HG03039 (cell line): ENCODE measurements at regions not wholly inside any gene's neighbourhood (a gene's known extent, or its start where the extent isn't known, plus 50 kb on each side); places are given as distances from the start of the nearest gene placed in this dataset.
A peak's percentile ranks its signal among the peaks of the same experiment; 100 is the strongest.
"Not testable (repeated sequence)": the region's sequence is repeated elsewhere in the genome, so short reads cannot be mapped to it uniquely, and the experiment has no call there.

Experiments
- ATAC-seq: cut with Tn5 transposase; IDR thresholded peaks from one replicate; pipeline ENCODE4 v1.9.1; 2021; ENCODE audit warnings: mild to moderate bottlenecking, moderate library complexity; ENCODE audit not compliant: unreplicated experiment

DNA sequence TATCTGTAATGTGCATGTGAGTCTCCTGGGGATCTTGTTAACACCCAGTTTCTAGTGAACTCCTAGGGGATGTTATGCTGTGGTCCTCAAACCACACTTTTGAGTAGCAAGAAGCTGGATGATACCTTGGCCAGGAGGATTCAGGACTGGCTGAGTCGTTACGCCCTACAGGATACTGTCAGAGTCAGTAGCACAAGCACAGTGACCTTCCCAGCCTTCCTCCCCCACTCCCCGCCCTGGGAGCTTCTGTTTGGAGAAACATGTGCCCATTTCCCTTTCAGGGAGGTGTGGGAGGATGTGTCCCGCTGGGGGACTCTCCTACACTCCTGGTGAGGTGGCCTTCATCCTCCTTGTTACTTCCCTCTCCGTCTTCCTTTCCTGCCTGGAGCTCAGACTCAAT, 76.4 kb upstream of the TRPM1 start:
- no peak for ATAC-seq

DNA sequence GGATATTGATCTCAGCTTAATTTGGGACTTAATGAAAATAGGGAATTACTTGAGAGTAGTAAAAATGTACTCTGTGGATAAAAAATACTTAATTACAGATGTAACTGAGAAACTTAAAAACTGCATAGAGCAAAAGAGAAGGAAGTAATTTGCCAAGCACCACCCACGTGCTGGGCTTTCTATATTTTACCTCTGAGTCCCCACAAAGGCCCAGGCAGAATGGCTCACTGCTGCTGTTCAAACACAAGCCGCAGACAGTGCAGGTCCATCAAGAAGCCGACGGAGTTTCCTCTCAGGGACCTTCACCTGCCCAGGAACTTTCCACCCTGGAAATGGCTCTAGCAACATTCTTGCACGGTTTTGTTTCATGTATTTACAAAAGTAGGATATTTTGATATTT, 77.2 kb upstream of the TRPM1 start:
- no peak for ATAC-seq

DNA sequence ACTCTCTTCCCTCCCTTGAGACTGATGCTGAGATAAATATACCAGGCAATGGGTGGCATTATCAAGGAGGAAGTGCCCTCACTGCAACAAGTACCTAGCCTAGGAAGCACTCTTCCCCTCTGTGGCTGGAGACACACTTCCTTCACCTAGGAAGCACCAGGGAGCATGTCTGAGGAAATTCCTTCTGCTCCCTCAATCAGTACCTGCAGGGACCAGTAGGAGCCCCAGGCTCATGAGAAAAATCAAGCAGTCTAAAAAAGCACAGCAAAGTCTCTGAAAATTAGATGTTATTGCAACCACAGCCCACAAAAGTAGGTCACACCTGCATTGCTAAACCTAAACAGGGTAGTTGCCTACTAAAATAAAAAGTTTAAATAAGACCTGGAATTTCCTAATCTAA, 78.2 kb upstream of the TRPM1 start:
- no peak for ATAC-seq

DNA sequence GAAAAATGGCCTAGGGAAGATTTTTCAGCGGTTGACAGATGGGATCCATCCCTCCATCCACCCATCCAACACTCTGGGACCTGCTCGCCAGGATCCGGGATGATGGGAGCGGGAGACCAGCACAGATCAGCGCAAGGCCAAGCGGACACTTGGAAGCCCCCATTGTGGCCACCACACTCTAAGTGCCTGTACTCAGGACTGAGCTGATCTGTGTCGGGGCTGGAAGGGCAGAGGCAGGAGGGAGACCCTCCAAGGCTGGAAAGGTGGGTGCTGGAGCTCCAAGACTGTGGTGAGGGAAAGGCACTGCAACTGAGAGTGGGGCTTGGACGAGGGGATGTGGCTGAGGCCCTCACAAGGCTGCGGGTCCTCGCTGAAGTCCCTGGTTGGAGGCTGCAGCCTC, 91.8 kb upstream of the TRPM1 start:
- no peak for ATAC-seq

DNA sequence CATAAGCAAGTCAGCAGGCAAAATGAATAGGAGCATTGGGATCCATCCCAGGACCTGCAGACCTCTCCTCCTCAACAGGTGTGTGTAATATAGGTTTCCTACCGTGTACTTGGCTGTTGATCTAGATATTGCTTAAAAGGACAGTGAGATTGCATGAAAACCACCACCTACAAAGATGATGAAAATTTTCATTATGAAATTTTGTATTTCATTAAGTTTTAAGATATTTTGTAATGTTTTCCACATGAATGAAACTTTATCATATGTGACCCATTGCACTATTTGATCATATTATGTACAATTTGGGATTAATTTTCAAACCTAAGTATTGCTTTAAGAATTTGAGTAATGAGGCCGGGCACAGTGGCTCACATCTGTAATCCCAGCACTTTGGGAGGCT, 94.3 kb upstream of the TRPM1 start:
- no peak for ATAC-seq

DNA sequence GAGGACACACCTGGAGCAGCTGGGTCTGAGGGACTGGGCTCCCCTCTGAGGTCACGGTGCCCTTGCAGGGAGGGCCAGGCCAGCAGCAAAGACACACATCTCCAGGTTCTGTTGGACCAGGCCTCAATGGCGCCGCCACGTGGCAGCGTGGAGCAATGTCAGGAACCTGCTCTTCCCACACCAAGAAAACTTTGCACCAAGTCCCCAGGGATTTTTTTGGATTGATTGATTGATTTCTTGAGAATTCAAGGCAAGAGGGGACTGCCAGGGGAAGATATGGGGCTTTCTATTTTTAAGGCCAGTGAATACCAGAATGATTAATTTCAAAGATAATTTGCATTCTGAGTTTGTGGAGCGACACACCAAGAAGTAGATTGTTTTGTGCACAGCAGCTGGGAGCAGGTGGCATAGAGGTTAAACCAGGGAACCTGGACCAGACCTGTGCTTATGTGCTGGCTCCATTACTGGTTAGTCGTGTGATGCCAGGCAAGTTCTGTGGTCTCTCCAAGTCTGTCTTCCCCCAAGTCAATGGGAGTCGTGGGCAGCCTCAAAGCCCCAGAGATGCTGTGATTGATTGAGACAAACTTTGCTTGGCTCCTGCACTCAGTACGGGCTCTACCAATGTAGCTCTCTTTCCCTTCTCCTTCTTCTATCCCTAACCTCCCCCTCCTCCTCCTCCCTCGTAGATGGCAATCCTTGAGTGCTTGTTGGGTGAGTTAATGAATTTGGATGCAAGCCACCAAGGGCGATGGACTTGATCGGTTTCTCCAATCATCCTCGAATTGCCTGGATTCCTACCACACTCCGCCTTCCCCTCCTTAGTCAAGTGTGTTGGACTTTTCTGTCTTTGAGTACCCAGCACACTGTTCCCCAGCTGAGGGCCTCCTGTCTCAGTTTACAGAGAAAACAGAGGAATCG, 96.2 kb upstream of the TRPM1 start:
- ATAC-seq = no peak

DNA sequence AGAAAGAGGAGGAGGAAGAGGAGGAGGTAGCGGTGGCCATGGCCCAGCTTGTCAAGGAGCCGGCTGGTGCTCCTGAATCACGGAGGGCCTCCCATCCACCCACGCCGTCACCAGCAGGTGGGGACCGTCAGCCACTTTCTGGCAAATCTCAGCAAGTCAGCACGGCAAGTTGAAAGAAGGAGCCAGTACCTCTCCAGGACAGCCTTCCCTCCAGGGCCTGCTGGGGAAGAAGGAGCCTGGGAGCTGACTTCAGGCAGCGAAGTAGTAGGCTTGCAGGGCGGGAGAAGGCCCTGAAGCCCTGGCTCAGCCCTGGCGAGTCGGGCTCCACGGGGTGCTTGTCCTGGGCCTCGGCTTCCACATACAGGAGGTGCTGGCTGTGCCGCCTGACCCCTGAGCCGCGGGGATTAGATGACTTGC, 99.2 kb upstream of the TRPM1 start:
- ATAC-seq = no peak

DNA sequence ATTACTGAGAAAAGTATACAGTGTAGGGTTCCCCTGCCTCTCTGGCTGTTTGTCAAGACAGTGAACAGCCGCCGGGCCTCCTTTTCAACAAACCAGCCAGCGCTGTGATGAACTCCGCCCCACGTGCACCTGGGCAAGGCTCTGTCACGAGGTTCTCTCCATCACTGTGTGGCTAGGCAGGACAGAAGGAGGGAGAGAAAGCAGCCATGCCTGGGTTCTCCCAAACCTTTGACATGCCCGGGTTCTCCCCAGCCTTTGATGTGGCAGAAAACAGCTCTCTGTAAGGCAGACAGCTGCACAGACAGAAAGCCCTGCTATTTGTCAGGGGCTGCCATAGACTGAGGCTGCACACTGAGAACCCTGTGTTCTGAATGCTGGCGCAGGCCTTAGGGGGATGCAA, 101.4 kb upstream of the TRPM1 start:
- ATAC-seq = no peak

DNA sequence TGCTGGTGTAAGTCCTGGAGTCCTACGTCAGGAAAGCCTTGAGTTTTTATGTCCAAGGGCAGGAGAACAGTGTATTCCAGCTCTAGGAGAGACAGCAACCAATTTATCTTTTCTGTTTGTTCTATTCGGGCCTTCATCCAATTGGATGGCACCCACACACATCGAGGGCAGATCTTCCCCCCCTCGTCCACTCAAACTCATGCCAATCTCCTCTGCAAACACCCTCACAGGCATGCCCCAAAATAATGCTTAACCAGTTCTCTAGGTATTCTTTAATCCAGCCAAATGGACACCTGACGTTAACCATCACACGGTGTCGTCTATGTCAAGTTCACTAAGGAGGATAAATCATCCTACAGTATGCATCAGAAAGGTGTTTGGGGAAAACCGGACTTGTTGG, 102.5 kb upstream of the TRPM1 start:
- no peak for ATAC-seq

DNA sequence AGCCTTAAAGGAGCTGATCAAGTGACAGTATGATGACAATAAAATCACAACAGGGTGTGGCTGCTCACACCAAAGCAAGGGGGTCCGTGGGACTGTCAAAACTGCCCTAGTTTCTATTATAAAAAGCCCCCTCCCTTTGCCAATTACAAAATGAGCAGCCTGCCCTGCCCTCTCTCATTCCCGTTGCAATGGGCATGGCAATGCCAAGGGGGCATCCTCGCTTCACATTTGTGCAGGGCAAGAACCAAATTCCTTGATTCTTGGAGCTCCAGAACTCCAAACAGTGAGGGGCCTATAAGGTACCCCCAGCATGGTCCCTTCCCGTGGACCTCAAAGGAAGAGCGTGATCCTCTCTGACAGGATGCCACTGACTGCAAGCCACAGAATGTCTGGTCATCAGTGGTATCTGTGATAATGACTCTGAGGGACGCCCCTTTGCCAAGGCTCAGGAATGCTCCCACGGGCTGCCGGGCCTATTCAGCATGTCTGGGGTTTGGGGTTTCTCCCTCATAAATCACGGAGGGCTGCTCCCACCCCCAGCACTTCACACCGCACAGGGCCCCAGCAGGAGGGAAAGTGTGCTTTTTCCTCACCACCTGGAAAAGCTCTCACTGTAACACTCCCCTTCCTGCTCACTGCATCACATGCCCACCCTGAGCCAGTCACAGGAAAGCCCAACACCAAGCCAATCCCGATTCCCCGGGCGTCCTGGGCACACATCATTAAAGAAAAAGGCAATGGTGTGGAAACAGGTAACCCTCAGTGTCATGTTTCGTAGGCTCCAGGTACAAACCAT, 105.1 kb upstream of the TRPM1 start:
- ATAC-seq = no peak

DNA sequence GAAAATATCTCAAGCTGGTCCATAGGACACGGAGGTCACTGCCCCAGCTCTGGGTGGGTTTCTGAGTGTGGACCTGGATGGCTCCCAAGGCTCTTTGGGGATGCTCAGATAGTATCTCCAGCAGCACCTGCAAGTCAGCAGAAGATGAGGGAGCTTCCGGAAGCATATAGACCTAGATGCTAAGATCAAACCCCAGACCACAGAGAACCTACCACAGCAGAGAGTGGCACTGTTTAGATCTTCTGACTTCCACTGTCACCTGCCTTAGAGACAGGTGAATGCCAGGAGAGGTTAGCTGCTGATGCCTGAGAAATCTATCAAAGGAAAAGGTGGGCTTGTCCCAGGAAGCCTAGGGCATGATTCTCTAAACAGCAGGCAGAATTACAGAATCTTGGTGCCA, 105.7 kb upstream of the TRPM1 start:
- no peak for ATAC-seq

DNA sequence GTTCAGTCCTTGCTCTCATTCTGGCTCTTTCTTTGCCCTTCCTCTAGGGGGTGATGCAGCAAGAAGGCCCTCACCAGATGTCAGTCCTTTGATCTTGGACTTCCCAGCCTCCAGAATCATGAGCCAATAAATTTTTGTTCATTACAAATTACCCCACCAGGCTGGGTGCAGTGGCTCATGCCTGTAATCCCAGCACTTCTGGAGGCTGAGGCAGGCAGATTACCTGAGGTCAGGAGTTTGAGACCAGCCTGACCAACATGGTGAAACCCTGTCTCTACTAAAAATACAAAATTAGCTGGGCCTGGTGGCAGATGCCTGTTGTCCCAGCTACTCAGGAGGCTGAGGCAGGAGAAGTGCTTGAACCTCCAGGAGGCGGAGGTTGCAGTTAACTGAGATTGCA, 106.3 kb upstream of the TRPM1 start:
- ATAC-seq = not testable (repeated sequence)

DNA sequence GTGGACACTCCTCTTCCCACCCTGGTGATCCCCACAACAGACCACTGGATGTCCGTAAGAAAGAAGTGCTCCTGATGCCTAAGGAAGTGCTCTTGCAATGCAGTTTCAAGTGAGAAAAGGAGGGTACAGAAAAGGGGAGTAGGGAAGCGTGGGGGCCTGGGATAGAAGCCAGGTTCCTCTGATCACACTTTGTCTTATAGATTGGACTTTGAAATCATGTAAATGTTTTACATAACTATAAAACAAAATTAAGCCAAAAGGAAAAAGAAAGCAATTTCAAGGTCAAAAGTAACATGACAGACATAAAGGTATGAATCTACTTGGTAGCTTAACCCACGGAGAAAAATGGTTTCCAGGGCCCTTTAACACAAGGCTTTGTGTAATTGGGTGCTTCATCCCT, 107.3 kb upstream of the TRPM1 start:
- ATAC-seq = no peak

DNA sequence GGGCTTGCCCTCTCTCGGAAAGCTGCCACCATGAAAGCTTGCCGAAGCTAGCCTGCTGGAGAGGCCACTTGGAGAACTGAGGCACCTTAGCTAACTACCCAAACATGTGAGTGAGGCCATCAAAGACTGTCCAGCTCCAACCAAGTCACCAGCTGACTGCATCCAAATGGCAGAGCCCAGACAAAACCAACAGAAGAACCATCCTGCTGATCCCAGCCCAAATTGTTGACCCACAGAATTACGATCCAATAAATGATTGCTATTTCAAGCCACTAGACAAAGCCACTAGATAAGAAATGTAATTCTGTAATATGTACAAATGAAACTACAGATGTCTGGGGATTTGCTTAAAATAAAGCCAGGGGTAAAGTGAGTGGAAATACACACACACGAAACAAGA, 109.8 kb upstream of the TRPM1 start:
- no peak for ATAC-seq

DNA sequence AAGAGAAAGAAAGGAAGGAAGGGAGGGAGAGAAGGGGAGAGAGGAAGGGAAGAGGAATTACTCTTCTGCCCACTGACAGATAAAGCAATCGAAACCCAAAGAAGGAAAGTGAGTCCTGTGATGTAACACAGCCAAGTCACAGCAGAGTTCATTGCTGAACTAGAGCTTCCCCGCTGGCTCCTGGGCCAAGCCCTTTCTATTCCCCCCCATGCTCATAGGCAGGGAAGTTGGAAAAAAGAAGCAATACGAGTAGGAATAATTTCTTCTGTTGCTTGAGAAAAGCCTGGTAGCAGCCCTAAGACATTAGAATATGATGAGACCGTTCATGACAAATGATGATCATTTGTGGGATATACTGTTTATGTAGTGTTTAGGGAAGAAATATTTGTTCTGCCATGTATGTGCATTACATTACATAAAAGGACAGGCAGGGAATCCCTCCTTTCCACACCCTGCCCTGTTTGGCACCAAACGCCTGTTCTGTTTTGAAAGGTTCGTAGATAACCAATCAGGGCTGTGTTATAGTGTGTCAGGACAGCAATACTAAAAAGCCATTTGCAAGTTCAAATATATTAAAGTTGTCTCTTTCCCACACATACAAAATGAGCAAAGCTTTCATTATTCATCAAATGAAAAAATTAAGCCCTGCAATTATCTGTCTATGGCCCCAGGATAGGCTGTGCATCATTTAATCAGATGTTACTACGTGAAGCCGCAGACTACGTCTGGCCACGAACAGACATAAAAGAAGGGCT, 111.0 kb upstream of the TRPM1 start:
- ATAC-seq = no peak

DNA sequence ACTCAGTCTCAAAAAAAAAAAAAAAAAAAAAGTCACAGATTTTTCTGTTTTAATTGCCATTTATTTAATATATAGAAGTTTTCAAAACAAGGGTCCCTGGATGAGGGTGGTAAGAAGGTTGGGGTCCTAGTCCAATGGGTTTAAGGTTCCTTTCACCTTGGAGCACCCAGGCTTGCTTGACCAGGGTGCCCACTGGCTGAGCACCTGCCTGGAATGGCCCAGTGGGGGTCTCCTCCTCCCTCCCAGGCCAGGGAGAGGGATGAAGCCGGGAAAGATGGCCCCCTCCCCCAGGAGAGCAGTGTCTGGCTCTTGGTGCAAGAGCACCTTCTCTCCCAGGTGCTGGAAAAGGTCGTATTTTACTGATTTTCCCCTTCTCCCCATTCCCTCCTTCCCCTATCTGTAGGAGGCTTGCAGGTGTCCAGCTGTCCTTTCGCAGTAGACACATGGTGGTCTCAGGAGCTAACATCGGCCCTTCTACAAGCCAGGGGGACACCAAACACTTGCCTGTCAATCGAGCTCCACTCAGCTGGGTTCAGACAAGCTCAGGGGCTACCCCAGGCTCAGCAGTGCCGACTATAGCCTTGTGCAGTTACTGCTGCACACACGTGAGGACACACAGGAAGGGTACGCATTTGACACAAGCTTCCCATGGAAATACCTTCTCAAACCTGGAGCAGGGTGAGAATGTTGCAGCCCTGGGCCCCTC, 112.3 kb upstream of the KLF13 start:
- ATAC-seq = no peak

DNA sequence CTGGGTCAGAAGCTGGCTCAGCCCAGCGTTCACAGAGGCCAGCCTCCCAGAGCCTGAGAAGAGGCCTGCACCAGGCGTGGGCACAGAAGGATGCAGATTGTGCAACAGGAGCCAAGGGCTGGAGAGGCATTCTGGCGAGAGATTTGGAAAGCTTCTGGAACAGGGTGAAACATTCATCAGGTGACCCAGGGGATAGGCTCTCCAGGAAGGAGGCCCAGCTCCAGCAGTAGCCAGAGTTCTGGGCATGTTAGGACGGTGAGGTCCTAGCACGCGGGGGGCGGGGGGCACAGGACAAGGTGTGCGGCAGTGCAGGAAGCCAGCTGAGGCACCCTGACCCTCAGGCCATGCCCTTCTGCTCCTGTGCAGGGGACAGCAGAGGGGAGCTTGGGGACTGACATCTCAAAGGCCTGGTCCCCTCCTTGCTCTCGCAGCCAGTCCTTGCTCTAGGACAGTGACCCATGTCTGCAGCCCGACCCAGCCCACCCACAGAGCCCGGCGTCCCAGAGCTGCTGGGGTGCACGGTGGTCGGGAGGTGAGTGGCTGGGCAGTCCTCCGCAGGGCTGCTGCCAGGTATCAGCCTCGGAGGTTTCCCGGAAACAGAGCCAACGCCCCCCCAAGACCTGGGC, 111.7 kb upstream of the KLF13 start:
- no peak for ATAC-seq

DNA sequence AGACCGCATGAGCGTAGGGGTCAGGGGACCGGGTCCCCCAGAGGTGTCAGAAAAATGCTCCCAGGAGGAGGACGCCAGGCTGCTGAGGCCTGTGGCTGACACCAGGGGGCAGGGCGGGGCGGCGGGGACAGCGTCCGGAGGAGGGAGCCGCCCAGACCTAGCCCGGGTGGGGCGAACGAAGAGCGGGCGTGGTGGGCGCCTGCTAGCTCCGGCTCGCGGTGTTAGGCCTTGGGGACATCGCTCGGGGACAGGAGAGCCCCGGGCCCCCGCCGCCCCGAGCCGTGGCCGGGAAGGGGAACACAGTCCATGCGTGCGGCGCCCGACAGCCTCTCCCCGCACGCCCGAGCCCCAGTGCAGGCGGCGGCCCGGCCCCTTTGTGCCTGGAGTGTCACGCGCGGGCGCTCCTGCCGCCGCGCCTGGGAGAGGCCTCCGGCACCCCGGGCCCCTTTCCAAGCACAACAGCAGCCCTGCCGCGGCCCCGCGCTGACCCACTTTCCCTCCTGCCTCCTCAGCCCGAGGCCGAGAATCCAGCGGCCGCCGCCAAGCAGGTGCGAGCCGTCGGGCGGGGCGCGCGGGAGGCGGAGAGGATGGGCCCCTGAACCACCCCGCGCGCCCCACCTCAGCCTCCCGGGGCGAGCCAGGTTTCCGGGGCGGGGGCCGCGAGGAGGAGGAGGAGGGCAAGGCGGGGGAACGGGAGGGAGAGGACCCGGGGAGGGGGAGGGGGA, 111.0 kb upstream of the KLF13 start:
- ATAC-seq = peak; percentile 69

DNA sequence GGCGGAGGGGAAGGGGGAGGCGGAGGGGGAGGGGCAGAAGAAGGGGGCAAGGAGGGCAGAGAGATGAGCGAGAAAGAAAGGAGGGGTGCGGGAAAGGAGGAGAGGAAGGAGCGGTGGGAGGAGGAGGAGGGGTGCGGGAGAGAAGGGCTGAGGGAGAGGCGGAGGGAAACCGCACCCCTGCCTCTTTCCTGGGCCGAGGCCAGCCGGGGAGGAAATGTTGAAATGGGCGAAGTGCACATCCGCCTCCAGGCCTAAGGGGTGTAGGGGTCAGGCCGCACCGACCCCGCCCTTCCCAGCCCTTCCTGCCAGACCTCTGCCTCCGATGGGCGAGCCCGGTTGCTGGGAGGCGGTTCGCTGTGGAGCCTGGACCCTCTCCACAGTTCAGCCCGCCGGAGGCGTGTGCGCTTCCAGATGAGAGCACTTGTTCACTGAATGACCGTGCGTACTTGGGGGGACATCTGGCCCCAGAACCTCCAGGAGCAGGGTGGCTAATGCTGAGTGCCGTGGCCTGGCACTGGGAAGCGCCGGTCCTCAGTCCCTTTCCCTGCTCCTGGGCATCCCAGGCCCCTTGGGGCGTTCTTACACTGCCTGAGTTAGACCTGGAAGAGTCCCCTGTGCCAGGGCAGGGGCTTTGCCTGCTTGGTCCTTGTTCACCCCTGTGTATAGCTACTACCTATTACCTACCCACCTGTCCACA, 110.3 kb upstream of the KLF13 start:
- ATAC-seq = peak; percentile 30
